Ascending aorta (tissue), 2 donors: ENCODE measurements at regions not wholly inside any gene's neighbourhood (a gene's known extent, or its start where the extent isn't known, plus 50 kb on each side); places are given as distances from the start of the nearest gene placed in this dataset.

Source experiments
- DNase-seq, 2 donors: peaks; one replicate each; pipeline ENCODE4 v3.0.0-alpha.2; 2019; ENCODE audit warnings: low spot score in 2 of 2
- H3K27ac ChIP-seq, 2 donors: fragments of 200-600 bp; sonication (generic); one replicate each; pipeline ENCODE4 v1.5.1; 2016 to 2017; ENCODE audit warnings: mild to moderate bottlenecking in 1 of 2
- H3K27me3 ChIP-seq: fragments of 200-600 bp; sonication (generic); one replicate; pipeline ENCODE4 v1.5.1; 2017
- H3K36me3 ChIP-seq, 2 donors: fragments of 200-600 bp; sonication (generic); one replicate each; pipeline ENCODE4 v1.5.1; 2016
- H3K4me1 ChIP-seq, 2 donors: fragments of 200-600 bp; sonication (generic); one replicate each; pipeline ENCODE4 v1.5.1; 2016 to 2017; ENCODE audit warnings: mild to moderate bottlenecking in 1 of 2
- H3K4me3 ChIP-seq, 2 donors: fragments of 200-600 bp; sonication (generic); one replicate each; pipeline ENCODE4 v1.5.1; 2016 to 2017; ENCODE audit warnings: mild to moderate bottlenecking in 1 of 2
- H3K9me3 ChIP-seq, 2 donors: fragments of 200-600 bp; sonication (generic); one replicate each; pipeline ENCODE4 v1.5.1; 2016
- intact Hi-C: fragments of 100-400 bp; cut with DNase I; formaldehyde crosslinking; loops from one replicate; pipeline ENCODE4 v1.15.1; 2023
- TF ChIP-seq, protein P1 (sequence below), 3 experiments: fragments of 200-600 bp in 2 of 3; fragments of 450-650 bp in 1 of 3; sonication (generic) in 2 of 3; IDR thresholded peaks; one replicate each; pipeline ENCODE4 v1.5.1; 2016 to 2019; ENCODE audit warnings: antibody characterized with exemption in 3 of 3, mild to moderate bottlenecking in 1 of 3, moderate library complexity in 1 of 3

DNA sequence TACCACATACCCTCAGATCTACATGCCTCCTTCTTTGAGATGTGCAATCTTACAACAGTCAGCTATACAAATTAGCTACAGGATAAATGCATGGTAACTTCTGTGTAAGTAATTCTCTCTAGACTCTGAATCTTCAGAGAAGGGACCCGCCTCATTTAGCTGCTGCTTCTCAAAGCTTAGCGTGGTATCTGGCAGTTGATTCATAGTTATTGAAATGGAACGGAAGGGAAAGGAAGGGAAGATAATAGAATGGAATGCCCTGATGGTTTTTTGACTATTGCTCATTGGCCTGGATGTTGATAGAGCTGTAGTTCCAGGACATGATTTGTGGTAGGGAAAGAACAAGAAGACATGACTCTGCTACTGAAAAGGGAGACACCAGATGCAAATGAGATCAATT is 498.1 kb upstream of the CRIM1 start:
- no peaks in the 10 kb centered on the region for H3K36me3 ChIP-seq
- H3K9me3 ChIP-seq: no peaks in the 10 kb centered on the region
- no peak overlapping the region for H3K4me3 ChIP-seq
- no peak overlapping the region for H3K27ac ChIP-seq
- DNase-seq: no peak
- H3K27me3 ChIP-seq: no peaks in the 10 kb centered on the region
- intact Hi-C loops: no loop called here
- no peaks in the 10 kb centered on the region for H3K4me1 ChIP-seq
- TF ChIP-seq, protein P1, sequence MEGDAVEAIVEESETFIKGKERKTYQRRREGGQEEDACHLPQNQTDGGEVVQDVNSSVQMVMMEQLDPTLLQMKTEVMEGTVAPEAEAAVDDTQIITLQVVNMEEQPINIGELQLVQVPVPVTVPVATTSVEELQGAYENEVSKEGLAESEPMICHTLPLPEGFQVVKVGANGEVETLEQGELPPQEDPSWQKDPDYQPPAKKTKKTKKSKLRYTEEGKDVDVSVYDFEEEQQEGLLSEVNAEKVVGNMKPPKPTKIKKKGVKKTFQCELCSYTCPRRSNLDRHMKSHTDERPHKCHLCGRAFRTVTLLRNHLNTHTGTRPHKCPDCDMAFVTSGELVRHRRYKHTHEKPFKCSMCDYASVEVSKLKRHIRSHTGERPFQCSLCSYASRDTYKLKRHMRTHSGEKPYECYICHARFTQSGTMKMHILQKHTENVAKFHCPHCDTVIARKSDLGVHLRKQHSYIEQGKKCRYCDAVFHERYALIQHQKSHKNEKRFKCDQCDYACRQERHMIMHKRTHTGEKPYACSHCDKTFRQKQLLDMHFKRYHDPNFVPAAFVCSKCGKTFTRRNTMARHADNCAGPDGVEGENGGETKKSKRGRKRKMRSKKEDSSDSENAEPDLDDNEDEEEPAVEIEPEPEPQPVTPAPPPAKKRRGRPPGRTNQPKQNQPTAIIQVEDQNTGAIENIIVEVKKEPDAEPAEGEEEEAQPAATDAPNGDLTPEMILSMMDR (IDR thresholded peaks at IDR 0.05): no peak

GRCh38 chr2:35831385-35831784 is 524.2 kb upstream of the CRIM1 start:
- no peak overlapping the region for H3K4me3 ChIP-seq
- intact Hi-C loops: no loop called here
- DNase-seq: no peak
- no peak overlapping the region for H3K27ac ChIP-seq
- H3K27me3 ChIP-seq: no peaks in the 10 kb centered on the region
- TF ChIP-seq, protein P1 (IDR thresholded peaks at IDR 0.05): no peak
- H3K9me3 ChIP-seq: no peaks in the 10 kb centered on the region
- no peaks in the 10 kb centered on the region for H3K36me3 ChIP-seq
- H3K4me1 ChIP-seq: no peaks in the 10 kb centered on the region

DNA sequence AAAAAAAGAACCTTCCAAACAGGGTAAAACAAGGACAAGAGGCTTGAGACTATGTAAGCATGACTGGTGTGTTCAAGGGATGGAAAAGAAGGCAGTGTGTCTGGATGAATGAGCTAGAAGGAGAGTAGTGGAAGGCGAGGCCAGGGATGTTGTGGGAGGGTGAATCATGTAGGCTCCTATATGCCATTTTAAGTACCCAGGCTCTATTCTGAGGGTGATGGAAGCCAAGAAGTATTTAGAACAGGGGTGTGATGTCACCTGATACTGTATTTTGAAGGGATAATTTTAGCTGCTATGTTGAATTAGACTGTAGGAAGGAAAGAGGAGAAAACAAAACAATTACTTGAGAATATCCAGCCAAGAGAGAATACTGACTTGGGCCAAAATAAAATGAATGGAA is 524.7 kb upstream of the CRIM1 start:
- H3K4me1 ChIP-seq: no peaks in the 10 kb centered on the region
- H3K4me3 ChIP-seq: no peak overlapping the region
- H3K9me3 ChIP-seq: no peaks in the 10 kb centered on the region
- TF ChIP-seq, protein P1 (IDR thresholded peaks at IDR 0.05): no peak
- no peaks in the 10 kb centered on the region for H3K27me3 ChIP-seq
- intact Hi-C loops: no loop called here
- no peak for DNase-seq
- H3K27ac ChIP-seq: no peak overlapping the region
- no peaks in the 10 kb centered on the region for H3K36me3 ChIP-seq

DNA sequence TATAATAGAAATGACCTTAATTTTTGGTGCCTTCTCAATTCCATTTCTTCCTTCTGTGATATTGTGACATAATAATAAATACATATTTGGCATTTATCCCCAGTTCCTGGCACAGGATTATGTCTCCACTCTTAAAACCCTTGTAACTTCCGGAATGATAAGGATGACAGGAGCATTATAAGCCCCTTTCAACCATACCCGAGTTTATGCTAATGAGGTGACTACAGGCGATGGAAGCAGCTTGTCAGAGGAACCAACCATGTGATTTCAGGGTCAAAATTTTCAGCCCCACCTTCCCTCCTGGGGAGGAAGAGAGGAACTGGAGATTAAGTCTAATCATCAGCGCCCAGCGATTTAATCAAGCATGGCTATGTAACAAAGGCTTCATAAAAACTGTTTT is 528.5 kb upstream of the CRIM1 start:
- intact Hi-C loops: no loop called here
- DNase-seq: no peak
- Histone ChIP-seq H3K36me3 (no peaks in the 10 kb centered on the region), H3K27me3 (no peaks in the 10 kb centered on the region), H3K4me1 (no peaks in the 10 kb centered on the region), H3K27ac (no peak overlapping the region), H3K4me3 (no peak overlapping the region), H3K9me3 (no peaks in the 10 kb centered on the region)
- TF ChIP-seq, protein P1 (IDR thresholded peaks at IDR 0.05): no peak

DNA sequence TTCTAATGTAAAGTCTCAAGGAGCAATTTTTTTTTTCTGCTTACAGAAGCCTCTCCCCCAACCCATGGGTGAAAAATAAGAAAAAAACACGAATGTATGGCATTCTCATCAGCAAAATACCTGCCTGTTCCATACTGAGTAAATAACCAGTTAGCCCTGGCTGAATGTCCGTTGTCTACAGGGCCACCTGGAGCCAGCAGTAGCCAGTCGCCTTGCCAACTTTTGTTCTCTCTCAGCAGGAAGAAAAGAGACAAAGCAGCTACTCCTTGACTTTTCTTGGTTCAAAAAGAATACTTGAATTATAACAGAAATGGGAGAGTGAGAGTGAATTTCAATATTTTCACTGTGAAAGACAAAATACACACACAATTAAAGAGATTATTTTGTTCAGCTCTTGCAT is 532.9 kb upstream of the CRIM1 start:
- no peaks in the 10 kb centered on the region for H3K27me3 ChIP-seq
- no peaks in the 10 kb centered on the region for H3K36me3 ChIP-seq
- no peak overlapping the region for H3K4me3 ChIP-seq
- TF ChIP-seq, protein P1 (IDR thresholded peaks at IDR 0.05): no peak
- no peak for DNase-seq
- H3K4me1 ChIP-seq: no peaks in the 10 kb centered on the region
- no peaks in the 10 kb centered on the region for H3K9me3 ChIP-seq
- intact Hi-C loops: no loop called here
- no peak overlapping the region for H3K27ac ChIP-seq

- Histone ChIP-seq H3K27ac (no peak overlapping the region), H3K9me3 (no peaks in the 10 kb centered on the region), H3K4me3 (no peak overlapping the region), H3K27me3 (no peaks in the 10 kb centered on the region), H3K36me3 (no peaks in the 10 kb centered on the region), H3K4me1 (no peaks in the 10 kb centered on the region)
- TF ChIP-seq, protein P1 (IDR thresholded peaks at IDR 0.05): no peak
- intact Hi-C loops: no loop called here
- DNase-seq: no peak
These were observed 533.9 kb upstream of the CRIM1 start for GRCh38 chr2:35821675-35822074.
